ENCODE measurements at regions not wholly inside any gene's neighbourhood (a gene's known extent, or its start where the extent isn't known, plus 50 kb on each side); places are given as distances from the start of the nearest gene placed in this dataset.

DNA sequence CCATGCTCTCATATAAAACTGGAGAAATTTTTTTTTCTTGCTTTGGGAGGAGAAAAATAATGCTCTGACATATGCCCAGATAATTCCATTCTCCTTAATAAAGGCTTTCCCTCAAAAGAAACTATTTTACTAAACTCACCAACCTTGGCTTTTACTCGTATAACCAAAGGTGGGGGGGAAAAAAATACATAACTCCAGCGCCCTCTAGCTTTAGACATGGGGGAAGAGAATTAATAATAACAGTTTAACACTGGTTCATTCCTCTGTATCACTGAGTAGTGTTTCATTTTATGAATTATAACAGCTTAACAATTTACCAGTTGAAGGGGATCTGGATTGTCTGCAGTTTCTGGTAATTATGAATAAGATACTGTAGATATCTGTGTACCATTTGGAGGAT, 1226.1 kb downstream of the GRIK2 start:
- DNase-seq (ENCODE audit: low spot score), result peak; percentile 11

GRCh38 chr6:102582569-102582968, 1189.1 kb downstream of the GRIK2 start:
- no peak for DNase-seq (ENCODE audit: low spot score)

DNA sequence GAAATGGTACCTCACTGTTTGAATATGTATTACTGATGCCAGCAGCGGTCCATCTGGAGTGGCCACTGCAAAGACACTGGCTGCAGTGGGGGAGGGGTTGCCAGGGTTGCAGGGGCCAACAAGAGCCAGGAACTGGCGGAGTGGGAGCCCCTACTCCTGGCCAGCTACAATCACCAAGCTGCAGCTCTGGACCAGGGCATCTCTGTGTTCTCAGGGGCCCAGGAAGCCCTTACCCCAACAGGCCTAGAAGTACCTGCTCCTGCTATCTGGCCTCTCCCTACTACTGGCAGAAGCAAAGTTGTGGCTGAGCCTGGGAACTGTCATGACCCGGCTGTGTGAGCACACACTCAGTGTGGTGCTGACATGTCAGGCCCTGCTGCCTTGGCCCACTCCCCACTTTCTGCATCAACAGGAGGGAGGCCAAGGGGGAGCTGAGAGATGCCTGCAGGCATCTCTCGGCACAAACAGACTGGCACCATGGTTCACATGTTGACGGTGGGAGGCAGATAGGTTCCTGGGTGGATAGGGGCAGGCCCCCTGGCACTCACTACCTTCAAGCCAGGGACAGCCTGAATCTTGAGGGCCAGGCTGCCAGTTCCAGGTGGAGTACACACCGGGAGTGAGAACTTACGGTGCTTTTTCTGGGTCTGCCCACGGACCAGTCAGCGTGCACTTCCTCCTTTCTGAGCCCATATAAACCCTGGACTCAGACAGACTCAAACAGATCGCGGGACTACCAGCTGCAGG, 1188.0 kb downstream of the GRIK2 start:
- no peak for DNase-seq (ENCODE audit: low spot score)

GRCh38 chr6:102571236-102571908, 1177.9 kb downstream of the GRIK2 start:
- no peak for DNase-seq (ENCODE audit: low spot score)

GRCh38 chr6:102562713-102563112, 1169.2 kb downstream of the GRIK2 start:
- no peak for DNase-seq (ENCODE audit: low spot score)

GRCh38 chr6:102553214-102553613, 1159.7 kb downstream of the GRIK2 start:
- no peak for DNase-seq (ENCODE audit: low spot score)

- no peak for DNase-seq (ENCODE audit: low spot score)
Observed at GRCh38 chr6:102549221-102549874, 1155.8 kb downstream of the GRIK2 start.

- DNase-seq (ENCODE audit: low spot score), result no peak
Observed at GRCh38 chr6:102525336-102525735, 1131.8 kb downstream of the GRIK2 start.

- DNase-seq (ENCODE audit: low spot score), result no peak
Observed at GRCh38 chr6:102520966-102521365, 1127.5 kb downstream of the GRIK2 start.

DNA sequence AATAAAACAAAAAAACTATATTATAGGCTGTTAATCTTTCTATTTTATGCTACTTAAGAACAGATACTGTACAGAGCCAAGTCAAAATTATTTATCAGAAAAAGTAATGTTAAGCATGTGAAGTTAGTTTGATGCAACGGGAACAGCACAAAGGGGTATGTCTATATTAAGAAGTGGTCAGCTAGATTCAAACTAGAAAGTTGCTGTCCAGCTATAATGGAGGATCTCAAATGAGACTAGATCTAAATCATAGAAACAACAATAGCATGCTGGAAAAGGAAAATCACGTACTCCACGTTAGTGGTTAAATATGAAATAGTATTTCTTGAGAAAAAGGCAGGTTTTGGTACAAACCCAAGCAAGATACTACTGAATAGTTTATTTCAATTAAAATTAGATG, 1124.0 kb downstream of the GRIK2 start:
- DNase-seq (ENCODE audit: low spot score), result no peak

DNA sequence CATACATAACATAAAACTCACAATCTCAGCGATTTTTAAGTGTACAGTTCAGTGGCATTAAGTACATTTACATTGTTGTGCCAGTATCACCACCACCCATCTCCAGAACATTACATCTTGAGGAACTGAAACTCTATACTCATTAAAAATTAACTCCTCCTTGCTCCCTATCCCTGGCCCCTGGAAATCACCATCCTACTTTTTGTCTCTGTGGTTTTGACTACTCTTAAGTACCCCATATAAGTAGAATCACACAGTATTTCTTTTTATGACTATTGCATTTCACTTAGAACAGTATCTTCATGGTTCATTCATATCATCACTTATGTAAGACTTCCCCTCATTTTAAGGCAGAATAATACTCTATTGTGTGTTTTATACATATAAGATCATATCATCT, 1108.1 kb downstream of the GRIK2 start:
- DNase-seq (ENCODE audit: low spot score), result no peak

DNA sequence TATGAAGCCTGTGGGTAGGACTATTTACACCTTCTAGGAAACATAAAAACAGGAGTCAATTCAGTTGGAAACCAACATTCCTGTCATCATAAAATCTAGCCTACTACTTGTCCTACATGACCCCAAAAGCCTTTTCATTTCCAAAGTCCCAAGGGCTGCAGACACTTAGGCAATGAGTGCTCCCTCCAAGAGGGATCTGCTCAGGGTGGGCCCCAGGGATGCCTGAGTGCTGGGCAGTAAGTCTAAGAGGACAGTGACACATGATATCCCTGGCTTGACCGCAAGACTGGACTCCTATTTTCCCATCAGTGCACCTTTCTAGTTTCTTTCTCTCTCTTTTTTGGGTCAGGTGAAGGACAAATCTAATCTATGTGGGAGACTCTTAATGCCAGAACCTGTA, 1101.3 kb downstream of the GRIK2 start:
- no peak for DNase-seq (ENCODE audit: low spot score)

DNA sequence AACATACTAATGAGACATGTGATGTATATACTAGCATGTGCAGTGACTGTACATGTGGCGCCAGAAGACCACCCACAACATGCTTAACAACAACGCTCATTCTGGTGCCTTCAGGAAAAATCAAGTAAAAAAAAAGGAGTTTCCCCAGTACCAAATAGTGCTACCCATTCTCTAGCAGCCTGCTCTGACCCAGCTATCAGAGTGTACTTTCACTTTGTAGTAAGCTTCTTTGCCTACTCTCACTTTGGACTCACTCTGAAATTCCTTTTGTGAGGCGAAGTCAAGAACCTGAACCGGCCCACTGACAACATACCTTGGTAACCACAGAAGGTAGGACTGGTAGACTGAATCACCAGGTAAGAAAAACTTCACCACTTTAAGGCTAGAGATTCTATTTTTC, 1100.0 kb downstream of the GRIK2 start:
- DNase-seq (ENCODE audit: low spot score), result no peak

GRCh38 chr6:102488729-102489128, 1095.2 kb downstream of the GRIK2 start:
- no peak for DNase-seq (ENCODE audit: low spot score)

DNA sequence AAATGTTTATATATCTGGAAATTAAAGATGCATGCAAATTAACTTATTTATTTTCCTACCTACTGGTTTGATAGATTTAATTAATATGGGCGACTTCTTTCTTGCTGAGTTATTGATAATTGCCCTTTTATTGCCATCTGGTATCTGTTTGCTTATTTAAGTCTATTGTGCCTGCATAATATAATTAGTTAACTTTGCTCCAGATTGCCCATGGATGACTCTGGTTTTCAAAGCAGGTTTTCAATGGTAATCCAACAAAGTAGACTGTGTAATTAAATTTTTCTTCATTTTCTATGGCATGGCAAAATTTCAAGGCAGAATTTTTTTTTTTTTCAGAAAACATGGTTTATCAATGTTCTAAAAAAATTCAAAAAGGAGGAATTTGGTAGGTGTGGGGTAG, 1092.0 kb downstream of the GRIK2 start:
- DNase-seq (ENCODE audit: low spot score), result no peak

- no peak for DNase-seq (ENCODE audit: low spot score)
Observed at GRCh38 chr6:102474041-102474807, 1080.7 kb downstream of the GRIK2 start.

DNA sequence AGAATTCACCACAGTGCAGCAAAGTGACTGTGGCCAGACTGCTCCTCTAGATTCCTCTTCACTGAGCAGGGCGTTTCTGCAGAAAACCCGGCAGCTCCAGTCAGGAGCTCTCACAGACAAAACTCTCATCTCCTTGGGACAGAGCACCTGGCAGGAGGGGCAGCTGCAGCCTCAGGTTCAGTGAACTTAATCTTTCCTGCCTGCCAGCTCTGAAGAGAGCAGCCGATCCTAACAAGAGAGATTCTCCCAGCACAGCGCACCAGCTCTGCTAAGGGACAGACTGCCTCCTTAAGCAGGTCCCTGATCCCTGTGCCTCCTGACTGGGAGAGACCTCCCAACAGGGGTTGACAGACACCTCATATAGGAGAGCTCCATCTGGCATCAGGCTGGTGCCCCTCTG, 1065.5 kb downstream of the GRIK2 start:
- no peak for DNase-seq (ENCODE audit: low spot score)

GRCh38 chr6:102438171-102438570, 1044.7 kb downstream of the GRIK2 start:
- DNase-seq (ENCODE audit: low spot score), result no peak

- no peak for DNase-seq (ENCODE audit: low spot score)
Observed at GRCh38 chr6:102417368-102417998, 1024.0 kb downstream of the GRIK2 start.

- no peak for DNase-seq (ENCODE audit: low spot score)
Observed at GRCh38 chr6:102415891-102416290, 1022.4 kb downstream of the GRIK2 start.

- no peak for DNase-seq (ENCODE audit: low spot score)
Observed at GRCh38 chr6:102411796-102412195, 1018.3 kb downstream of the GRIK2 start.
